ENCODE measurements at regions not wholly inside any gene's neighbourhood (a gene's known extent, or its start where the extent isn't known, plus 50 kb on each side); places are given as distances from the start of the nearest gene placed in this dataset.
A peak's percentile ranks its signal among the peaks of the same experiment; 100 is the strongest.
"Not testable (repeated sequence)": the region's sequence is repeated elsewhere in the genome, so short reads cannot be mapped to it uniquely, and the experiment has no call there.

DNA sequence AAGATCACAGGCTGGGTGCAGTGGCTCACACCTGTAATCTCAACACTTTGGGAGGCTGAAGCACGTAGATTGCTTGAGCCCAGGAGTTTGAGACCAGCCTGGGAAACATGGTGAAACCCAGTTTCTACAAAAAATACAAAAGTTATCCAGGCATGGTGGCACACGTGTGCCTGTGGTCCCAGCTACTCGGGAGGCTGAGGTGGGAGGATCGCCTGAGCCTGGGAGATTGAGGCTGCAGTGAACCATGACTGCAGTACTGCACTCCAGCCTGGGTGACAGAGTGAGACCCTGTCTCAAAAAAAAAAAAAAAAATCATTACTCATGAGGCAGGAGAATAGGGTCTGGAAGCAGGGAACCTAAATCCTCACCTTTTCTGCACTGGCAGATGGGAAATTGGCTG, 79.1 kb upstream of the CLDN5 start:
- not testable (repeated sequence) for DNase-seq

DNA sequence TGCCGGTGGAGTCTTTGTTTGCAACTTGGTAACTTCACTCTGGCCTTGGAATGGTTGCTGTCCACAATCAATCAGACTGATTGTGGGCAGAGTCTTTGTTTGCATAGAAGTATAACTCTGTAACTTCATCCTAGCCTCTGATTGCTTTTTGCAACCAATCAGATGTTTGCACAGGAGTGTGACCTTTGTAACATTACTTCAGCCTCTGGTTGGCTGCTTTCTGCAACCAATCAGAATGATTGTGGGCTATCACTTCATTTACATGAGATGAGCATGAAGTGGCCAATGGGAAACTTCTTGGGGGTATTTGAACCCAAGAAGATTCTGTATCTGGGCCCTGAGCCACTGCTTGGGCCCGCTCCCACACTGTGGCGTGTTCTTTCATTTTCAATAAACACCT, 79.6 kb upstream of the CLDN5 start:
- no peak for DNase-seq

GRCh38 chr22:19604711-19605268, 80.6 kb upstream of the CLDN5 start:
- DNase-seq, result no peak

- peak; percentile 14 to 24 for DNase-seq
Measured at GRCh38 chr22:19605508-19606331, 81.5 kb upstream of the CLDN5 start.

GRCh38 chr22:19606332-19607191, 82.4 kb upstream of the CLDN5 start:
- DNase-seq, result no peak

- peak; percentile 73 to 76 for DNase-seq
Measured at GRCh38 chr22:19607192-19608002, 83.2 kb upstream of the CLDN5 start.

DNA sequence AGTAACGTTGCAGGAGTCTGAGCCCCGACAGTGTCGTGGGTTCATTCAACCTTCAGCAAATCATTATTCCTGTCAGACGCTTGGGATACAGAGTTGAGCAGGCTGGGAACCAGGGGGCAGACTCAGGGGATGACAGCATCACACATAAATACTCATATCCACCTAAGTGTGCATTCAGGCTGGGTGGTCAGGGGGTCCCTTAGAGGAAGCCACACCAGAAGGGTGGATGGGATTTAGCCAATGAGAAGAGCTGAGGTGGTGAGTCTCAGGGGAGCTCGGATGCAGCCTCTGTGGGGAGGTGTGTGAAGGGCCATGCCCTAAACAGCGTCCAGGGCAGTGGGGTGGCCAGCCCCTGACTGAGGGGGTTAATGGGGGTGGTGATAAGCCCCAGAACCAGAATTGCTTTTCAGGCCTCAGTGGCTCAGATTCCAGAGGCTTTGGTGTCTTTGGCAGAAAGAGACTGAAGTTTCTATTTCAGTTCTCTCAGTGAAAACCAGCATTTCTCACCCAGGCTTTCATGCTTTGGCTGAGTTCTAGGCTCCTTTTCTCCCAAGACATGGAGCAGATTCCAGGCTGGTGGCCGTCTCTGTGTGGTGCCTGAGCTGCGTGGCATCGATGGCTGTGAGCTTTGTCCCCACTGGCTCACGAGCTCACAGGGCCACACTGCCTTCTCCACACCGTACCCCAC, 83.9 kb upstream of the CLDN5 start:
- DNase-seq, result no peak

DNA sequence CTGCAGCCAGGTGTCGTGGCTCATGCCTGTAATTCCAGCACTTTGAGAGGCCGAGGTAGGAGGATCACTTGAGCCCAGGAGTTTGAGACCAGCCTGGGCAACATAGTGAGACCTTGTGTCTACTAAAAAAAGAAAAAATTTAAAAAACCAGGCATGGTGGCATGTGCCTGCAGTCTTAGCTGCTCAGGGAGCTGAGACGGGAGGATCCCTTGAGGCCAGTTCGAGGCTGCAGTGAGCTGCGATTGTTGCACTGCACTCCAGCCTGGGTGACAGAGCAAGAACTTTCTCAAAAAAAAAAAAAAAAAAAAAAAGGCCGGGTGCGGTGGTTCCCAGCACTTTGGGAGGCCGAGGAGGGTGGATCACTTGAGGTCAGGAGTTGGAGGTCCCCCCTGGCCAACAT, 85.5 kb upstream of the CLDN5 start:
- DNase-seq, result not testable (repeated sequence)

DNA sequence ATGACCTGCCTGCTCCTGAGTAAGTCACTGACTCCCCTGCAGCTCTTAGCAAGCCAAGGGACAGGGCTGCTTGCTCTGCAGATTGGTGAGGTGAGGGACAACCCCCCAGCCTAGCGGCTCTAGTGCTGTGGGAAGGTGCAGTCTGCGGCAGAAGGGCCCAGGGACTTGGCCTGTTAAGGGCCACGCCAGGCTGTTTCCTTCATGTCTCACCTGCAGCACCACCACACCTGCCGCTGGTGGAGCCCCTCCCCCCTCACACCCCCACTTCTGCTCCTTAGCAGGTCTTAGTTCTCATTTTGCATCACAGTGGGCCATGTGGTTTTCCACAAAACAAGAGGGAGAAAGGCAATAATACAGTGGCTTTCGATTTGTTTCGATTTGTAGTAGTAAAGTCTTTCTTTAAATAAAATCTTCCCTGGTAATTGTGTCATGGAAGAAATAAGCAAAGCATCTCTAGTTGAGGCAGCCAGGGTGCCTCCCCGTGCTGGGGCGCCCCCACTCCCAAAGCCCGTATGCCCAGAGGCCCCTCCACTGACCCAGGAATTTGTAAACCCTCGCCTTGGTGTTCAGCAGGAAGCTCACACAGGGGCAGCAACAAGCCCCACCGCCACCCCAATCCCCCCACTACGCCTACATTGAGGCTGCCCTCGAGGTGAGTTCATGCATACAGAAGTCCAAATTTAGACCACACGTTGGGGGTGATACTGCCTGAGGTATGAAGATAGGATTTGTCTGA, 86.5 kb upstream of the CLDN5 start:
- DNase-seq, result no peak

DNA sequence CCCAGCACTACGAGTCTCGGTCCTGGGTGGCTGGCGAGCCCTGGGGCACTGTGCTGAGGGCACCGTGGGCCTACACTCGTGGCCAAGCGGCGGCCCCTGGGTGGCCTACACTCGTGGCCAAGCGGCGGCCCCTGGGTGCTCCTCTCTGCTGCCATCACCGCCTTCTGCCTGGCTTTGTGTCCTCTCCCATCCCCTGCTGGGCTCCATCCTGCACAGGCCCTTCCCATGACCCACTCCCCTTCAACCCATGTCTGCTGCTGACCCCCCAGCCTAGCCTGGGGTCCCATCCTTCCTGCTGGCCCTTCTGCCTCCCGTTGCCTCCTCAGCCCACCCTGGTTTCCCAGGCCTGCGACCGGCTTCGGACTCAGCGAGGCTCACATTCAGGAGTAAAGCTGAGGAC, 87.4 kb upstream of the CLDN5 start:
- DNase-seq, result no peak

DNA sequence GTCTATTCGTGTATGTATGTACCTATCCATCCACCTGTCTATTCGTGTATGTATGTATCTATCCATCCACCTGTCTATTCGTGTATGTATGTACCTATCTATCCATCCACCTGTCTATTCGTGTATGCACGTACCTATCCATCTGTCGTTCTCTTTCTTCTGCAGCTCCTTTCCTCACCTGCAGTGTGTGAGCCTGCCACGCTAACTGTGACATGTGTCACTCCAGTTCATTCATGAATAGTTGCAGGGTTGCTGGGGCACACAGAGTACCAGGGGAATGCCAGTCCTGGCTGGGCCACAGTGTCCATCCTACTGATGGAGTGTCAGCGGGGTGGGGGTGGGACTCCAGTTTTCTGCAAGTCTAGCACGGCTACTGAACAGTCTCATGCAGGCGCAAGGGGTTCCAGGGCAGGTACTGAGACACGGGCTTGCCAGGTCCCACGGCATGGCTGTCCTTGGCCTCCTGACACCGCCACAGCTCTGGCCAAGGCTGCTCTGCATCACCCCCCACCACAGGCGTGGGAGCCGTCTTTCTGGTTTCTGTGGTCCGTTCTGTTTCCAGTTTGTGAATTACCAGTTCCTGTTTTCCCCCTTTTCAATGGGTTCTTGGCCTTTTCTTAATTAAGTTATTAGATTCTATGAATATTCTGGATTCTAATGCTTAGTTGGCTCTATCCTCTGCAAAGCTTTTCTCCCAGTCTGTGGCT, 88.8 kb upstream of the CLDN5 start:
- DNase-seq, result no peak

DNA sequence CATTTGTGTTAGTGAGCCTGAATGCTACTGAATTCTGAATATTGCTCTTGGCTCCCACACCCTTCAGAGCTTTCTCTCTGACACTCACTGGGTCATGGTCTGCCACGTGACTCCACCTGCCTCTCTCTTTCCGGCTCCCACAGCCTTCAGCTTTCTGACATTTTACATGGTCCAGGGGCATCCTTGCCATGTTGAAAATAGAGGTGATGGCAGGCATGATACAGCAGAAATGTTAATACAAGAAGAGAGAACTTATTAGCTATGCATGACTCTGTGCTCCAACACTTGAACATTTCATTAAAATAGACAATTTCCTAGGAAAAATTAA, 90.3 kb upstream of the CLDN5 start:
- no peak for DNase-seq

DNA sequence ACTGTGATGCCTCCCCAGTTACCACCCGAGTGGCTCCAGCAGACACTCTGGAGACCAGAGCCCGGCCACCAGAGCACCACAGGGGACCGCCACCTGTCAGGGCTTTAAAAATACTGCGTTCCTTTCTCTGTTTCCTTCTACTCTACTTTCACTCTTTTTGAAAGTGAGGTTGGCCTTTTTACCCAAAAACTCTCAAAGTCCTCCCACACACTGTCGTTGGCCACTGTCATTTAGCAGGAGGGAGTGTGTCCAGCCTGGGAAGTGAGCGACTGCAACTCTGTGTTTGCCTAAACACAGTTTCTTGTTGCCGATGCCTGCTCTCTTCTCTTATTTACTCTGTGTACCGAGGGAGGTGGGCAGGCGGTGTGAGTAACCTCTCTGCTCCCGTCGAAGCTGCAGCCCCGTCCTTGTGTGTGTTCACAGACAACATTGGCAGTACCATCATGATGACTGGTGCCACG, 90.8 kb upstream of the CLDN5 start:
- DNase-seq, result no peak

DNA sequence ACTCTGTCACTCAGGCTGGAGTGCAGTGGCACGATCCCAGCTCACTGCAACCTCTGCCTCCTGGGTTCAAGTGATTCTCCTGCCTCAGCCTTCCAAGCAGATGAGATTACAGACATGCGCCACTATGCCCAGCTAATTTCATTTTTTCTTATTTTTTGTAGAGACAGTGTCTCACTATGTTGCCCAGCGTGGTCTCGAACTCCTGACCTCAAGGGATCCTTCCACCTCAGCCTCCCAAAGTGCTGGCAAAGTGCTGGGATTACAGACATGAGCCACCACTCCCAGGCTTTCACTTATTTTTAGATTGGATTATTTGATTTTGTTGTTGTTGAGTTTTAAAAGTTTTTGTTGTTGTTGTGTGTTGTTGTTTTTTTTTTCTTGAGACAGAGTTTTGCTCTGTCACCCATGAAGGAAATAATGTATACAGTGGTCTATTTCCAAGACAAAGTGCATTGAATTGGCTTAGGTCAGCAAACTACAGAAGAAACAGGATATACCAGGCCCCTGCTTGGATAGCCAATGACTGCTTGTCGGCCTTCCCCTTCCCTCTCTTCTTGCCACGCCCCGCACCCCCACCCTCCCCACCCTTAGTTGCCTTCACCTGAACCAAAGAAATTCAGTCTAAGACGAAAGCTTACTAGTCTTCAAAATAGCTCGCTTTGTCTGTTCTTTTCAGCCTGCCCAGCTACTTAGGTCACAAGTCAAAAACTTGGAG, 91.8 kb upstream of the CLDN5 start:
- no peak for DNase-seq

GRCh38 chr22:19619144-19620009, 94.9 kb upstream of the SEPTIN5 start:
- DNase-seq, result no peak

DNA sequence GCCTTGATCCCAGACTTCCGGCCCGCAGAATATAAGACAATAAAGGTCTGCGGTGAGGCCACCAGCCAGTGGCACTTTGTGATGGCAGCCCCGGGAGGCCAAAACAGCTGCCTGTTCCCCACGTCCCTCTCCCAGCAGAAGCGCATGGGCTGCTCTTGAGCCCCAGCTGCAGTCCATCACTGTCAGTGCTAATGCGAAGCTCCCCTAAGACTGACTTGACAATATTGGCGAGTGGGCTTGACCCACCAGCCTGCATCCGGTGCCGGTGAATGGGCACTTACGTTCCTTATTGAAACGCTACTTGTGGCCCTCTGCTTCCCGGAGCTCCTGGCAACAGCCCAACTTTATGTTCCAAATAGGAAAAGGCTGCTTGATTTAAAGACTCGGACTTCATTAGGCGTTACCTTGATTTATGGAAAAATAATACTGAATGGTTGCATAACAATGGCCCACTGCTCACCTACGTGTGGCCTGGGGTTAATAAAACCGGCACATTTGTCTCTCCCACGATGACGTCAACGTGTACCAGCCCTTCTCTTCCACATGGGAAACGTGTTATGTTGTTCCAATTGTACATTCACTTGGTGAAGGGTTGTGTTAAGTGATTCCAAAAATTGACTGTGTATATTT, 93.4 kb upstream of the SEPTIN5 start:
- DNase-seq, result no peak

DNA sequence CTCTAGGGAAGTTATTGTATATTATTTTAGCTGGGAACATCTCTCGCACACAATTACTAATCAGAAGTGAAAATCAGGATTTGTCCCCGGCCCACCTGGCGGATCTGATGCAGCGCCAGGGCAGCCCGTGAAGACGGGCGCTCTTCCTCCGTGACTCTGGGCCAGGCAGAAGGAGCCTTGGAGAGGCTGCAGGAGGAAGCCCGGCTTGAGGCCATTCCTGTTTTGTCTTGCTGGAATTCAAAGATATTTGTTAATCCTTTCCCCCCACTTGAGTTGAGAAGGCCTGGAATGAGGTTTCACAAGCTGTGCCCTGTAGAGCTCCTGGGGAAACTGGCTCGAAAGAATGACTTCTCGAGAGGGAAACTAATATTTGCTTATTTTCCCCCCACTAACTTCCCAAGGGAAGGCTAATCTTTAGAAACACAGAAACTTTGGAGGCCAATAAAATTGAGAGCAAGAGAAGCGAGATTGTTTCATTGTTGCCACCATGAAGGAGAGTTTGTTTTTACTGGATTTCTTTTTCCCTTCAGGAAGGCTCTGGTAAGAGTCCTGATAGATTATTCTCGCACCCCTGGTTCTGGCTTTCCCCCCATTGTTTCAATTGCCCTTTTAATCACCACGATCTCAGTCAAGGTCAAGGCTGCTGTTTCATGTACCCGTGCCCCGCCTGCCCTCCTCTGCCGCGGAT, 92.8 kb upstream of the SEPTIN5 start:
- no peak for DNase-seq

- no peak for DNase-seq
Measured at GRCh38 chr22:19622061-19622441, 92.3 kb upstream of the SEPTIN5 start.

Measured in cerebellar nuclear complex (tissue), 1 donor.